ENCODE measurements at regions not wholly inside any gene's neighbourhood (a gene's known extent, or its start where the extent isn't known, plus 50 kb on each side); places are given as distances from the start of the nearest gene placed in this dataset.

DNA sequence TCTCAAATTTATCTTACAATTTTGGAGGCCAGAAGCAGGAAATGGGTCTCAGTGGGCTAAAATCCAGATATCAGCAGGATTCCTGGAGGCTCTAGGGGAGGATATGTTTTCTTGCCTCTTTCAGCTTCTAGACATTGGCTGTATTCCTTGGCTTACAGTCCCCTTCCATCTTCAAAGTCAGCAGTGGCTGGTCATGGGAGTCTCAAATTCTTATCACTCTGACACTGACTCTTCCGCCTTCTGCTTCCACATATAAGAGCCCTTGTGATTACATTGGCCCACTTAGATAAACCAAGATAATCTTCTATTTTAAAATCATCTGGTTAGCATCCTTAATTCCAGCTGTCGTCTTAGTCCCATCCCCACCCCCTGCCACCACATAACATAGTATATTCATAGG lies 113.0 kb downstream of the PCDH7 start:
- TF ChIP-seq, protein P1, sequence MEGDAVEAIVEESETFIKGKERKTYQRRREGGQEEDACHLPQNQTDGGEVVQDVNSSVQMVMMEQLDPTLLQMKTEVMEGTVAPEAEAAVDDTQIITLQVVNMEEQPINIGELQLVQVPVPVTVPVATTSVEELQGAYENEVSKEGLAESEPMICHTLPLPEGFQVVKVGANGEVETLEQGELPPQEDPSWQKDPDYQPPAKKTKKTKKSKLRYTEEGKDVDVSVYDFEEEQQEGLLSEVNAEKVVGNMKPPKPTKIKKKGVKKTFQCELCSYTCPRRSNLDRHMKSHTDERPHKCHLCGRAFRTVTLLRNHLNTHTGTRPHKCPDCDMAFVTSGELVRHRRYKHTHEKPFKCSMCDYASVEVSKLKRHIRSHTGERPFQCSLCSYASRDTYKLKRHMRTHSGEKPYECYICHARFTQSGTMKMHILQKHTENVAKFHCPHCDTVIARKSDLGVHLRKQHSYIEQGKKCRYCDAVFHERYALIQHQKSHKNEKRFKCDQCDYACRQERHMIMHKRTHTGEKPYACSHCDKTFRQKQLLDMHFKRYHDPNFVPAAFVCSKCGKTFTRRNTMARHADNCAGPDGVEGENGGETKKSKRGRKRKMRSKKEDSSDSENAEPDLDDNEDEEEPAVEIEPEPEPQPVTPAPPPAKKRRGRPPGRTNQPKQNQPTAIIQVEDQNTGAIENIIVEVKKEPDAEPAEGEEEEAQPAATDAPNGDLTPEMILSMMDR (IDR thresholded peaks at IDR 0.05; ENCODE audit: control extremely low read depth, extremely low read depth, low read depth, missing control alignments), result no peak
- no peak for DNase-seq (ENCODE audit: extremely low spot score)
- POLR2A ChIA-PET, result no interaction called here
- CTCF ChIA-PET, result no interaction called here

DNA sequence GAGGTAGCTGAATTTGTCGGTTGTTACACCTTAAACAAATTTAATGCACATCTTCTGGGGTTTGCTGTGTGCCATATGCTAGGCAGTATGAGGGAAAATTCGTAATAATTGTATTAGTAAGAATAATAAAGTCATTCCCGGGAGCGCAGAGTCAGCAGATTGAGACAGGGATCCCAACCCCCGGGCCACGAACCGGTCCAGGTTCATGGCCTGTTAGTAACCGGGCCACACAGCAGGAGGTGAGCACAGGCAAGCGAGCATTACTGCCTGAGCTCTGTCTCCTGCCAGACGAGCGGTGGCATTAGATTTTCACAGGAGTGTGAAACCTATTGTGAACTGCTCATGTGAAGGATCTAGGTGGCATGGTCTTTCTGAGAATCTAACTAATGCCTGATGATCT lies 114.9 kb downstream of the PCDH7 start:
- ChIA-PET CTCF (no interaction called here), POLR2A (no interaction called here)
- TF ChIP-seq, protein P1 (IDR thresholded peaks at IDR 0.05; ENCODE audit: control extremely low read depth, extremely low read depth, low read depth, missing control alignments), result no peak

DNA sequence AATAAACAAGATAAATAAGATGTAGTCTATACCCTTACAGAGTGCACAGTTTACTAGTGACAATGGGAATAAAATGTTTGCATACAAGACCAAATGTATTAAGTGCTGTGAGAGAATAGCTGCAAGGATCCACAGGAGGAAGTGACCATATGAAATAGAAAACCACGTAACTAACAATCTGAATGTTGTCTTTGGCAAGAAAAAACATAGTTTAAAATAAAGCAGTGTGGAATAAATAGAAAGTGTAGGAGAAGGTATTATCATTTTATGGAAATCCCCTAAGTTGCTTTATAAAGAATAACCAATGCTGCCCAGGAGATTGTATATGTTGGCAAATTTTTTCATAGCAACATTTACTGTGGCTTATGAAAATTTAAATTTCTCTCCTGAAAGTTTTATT lies 116.1 kb downstream of the PCDH7 start:
- ChIA-PET CTCF (no interaction called here), POLR2A (no interaction called here)
- TF ChIP-seq, protein P1 (IDR thresholded peaks at IDR 0.05; ENCODE audit: control extremely low read depth, extremely low read depth, low read depth, missing control alignments), result no peak
- DNase-seq (ENCODE audit: extremely low spot score), result no peak

More for the DNA sequence above, 114.9 kb downstream of the PCDH7 start:
- DNase-seq (ENCODE audit: extremely low spot score), result no peak

DNA sequence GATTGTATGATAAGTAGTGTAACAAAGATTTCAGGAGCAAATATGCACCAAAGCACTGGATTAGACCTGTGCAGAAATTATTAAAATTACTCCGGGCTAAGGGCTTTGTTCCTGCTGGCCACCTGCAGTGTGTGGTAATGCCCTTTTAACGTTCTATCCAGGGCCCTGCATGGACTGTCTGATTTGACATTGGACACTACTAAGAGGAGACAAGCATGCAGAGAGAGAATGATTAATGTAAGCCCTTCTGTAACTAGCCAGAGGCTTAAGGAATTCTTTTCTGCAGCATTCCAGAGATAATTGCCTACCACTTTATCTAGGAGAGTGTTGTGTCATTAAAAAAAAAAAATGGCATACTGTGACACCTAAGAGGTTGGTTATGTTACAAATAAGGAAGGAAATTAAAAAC lies 117.0 kb downstream of the PCDH7 start:
- TF ChIP-seq, protein P1 (IDR thresholded peaks at IDR 0.05; ENCODE audit: control extremely low read depth, extremely low read depth, low read depth, missing control alignments), result no peak
- POLR2A ChIA-PET, result no interaction called here
- CTCF ChIA-PET, result no interaction called here
- DNase-seq (ENCODE audit: extremely low spot score), result no peak

DNA sequence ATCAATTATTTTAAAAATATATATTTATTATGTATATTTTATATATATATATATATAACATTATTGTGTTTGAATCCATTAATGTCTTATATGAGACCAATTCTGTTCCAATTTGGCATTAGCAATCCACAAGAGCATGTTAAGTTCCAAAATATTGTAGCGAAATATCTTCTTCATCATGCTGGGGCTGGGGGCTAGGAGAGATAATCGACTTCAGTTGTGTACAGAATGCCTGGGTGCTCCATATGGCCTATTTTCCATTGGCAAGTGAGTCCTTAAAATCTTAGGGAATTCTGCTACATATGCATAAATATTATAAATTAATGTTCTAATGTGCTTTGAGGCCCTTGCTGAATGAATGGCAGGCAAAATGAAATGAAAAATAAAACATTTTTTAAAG lies 117.7 kb downstream of the PCDH7 start:
- TF ChIP-seq, protein P1 (IDR thresholded peaks at IDR 0.05; ENCODE audit: control extremely low read depth, extremely low read depth, low read depth, missing control alignments), result no peak
- DNase-seq (ENCODE audit: extremely low spot score), result no peak
- ChIA-PET POLR2A (no interaction called here), CTCF (no interaction called here)

DNA sequence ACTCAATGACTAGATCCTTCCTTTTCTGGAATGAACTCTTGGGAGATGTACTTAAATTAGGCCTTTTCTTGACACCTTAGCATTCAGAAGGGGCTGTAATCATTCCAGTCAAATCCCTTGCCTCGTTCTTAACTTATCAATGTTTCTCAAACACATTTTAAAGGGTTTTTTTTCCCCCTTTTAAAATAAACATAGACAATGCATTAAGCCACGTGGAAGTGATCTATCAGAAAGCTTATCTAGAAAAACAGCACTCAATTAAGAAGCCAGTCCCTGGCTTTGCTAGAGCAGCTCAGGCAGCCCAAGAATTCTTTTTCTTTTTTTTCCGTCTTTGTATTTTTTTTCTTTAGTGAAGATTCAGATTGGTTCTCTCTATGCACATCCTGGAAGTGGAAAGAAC lies 118.2 kb downstream of the PCDH7 start:
- ChIA-PET CTCF (no interaction called here), POLR2A (no interaction called here)
- no peak for DNase-seq (ENCODE audit: extremely low spot score)
- TF ChIP-seq, protein P1 (IDR thresholded peaks at IDR 0.05; ENCODE audit: control extremely low read depth, extremely low read depth, low read depth, missing control alignments), result no peak
